Astrocyte of the hippocampus (primary cell): ENCODE measurements at regions not wholly inside any gene's neighbourhood (a gene's known extent, or its start where the extent isn't known, plus 50 kb on each side); places are given as distances from the start of the nearest gene placed in this dataset.
"Not testable (repeated sequence)": the region's sequence is repeated elsewhere in the genome, so short reads cannot be mapped to it uniquely, and the experiment has no call there.

Experiments used
- DNase-seq: peaks from one replicate; pipeline ENCODE4 v3.0.0; 2011; ENCODE audit warnings: low read depth, low spot score

DNA sequence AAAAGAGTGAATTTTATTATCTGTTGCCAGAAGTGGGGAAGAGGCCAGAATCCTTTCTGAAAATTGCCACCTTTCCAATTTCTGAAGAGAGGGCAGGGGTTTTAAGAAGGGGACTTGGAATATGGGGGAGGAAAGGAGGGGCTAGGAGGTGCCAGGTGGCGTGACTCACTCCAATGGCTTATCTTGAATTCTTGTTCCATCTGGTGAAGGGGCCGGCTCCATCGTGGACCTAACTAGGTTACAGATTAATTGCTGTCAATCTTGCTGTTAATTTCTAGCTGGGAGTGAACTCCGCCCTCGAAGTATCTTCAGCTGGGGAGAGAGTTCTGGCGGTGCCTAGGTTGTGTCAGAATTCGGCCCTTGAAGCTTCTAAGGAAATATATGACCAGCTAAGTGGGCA is 138.7 kb downstream of the YTHDC2 start:
- no peak for DNase-seq

GRCh38 chr5:113654828-113655227 is 141.3 kb downstream of the YTHDC2 start:
- no peak for DNase-seq

DNA sequence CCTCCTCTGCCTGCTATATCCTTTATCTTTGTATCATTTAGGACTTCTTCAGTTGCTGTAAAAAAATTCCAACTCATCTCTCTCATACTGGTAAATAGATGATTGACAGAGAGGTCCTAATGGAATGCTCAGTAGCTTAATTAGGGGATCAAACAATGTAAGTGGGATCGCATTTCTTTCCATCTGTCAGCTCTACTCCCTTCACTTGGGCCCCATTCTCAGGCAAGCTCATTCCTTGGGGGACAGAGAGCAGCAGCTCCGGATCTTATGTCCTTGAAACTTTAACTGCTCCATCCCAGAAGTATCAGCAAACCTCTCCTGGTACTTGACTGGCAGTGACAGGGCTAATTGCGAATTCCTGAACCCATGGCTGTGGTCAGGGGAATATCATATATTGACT is 146.7 kb downstream of the YTHDC2 start:
- peak; percentile 6 for DNase-seq

DNA sequence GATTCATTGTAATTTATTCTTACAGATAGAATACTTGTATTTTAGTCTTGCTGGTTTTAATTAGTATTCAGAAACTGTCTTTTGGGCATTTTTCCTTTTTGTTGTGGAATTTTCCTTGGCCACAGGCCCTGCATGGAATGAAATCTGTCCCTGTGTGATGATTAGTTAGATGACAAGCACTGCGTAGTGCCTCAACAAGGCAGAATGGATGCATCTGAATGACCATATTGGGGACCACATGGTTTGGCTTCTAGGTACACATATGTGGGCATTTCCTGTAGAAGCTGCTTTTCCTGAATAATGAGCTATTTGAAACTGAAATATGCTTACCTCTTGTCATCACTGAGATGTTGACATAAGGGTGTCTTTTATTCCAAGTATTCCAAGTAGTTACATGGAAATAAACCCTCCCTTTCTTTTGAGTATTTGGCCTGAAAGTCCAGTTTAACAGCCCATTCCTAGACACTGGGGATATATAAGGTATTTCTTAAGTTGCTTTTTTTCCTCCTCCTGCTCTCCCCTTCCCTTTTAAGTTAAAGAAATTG is 147.3 kb downstream of the YTHDC2 start:
- no peak for DNase-seq

GRCh38 chr5:113663879-113664541 is 150.5 kb downstream of the YTHDC2 start:
- DNase-seq: peak; percentile 22

DNA sequence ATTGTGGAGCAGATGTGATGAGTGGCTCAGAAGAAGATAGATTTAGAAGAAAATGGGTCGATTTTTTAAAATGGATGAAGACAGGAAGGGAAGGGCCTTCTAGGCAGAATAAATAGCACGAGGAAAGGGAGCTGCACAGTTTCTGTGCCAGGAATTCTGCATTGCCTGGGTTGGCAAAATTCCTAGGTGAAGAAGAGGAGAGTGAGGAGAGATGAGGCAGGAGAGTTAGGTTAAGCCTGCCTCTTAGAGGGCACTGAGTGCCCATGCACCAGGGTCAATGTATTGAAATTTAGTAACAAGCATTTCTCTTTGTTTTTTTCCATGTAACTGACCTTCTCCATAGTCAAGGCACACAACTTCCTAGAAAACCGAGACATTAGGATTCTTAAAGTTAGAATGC is 159.5 kb downstream of the YTHDC2 start:
- DNase-seq: no peak

DNA sequence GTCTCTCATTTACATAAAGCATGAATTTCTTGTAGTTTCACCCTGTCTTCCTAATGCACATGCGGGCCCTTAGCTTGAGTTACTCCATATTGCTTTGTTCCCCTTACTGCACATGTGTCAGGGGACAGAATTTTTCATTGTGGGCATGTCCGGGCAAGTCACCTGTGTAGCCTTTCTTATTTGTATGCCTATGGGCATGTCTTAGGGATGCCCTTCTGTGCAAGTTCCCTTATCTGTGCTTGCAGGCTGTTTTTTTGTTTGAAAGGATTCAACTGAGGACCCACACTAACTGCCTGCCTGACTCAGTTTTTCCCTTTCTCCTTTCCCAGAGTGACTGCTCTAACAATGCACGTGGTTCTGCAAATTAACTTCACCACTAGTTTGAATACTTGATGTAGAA is 161.7 kb downstream of the YTHDC2 start:
- no peak for DNase-seq

DNA sequence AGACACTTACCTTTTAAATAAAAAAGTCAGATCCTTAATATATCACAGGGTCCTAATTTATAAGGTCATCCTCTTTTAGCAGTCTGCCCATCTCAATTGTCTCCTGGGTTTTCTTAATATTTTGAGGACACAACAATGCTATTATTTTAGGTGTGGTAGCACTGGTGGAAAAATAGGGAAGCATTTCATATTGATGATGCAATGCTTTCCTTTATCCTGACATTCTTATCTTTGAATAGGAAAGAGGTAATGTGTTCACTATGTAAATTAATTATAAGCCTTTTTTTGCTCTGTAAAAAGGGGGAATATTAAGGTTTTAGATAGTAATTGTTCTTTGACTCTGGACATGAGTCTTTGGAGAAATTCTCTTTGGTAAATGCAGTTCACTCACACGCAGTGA is 164.7 kb downstream of the YTHDC2 start:
- DNase-seq: no peak

GRCh38 chr5:113678924-113679575 is 165.6 kb downstream of the YTHDC2 start:
- peak; percentile 71 for DNase-seq

DNA sequence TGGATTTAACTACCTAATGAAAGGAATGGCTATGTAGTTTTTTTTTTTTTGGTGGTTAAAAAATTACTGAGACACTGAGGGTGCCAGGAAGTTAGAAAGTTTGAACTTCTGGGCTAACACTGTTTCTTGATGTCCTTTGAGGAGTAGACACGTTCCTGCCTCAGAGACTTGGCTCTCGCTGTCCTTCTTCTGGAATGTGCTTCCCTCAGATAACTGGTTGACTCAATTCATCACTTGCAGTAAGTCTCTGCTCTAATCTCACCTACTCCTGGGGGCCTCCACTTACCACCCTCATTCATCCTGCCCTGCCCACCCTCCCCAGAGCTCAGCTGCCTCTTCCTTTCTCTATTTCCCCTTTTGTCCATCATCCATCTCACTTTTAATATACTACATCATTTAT is 167.0 kb downstream of the YTHDC2 start:
- no peak for DNase-seq

GRCh38 chr5:113682497-113683136 is 169.1 kb downstream of the YTHDC2 start:
- DNase-seq: peak; percentile 26

DNA sequence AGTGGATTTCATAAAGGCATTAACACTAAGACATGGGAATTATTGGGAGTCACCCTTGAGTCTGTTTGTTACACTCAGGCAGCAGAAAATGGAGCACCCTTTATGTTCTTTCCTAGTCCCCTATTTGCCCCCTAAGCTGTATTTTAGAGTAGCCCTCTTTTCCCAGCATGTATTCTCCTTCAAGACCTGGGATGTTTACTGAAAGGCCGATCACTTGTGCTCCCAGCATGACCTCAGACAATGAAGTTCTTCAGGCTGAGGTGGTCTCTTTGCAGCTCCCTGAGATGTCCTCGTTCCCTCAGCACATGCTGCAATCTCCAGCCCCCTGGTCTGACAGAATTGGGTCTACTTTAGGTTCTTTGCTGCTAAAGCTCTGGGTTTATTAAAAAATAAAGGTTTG is 169.7 kb downstream of the YTHDC2 start:
- no peak for DNase-seq

DNA sequence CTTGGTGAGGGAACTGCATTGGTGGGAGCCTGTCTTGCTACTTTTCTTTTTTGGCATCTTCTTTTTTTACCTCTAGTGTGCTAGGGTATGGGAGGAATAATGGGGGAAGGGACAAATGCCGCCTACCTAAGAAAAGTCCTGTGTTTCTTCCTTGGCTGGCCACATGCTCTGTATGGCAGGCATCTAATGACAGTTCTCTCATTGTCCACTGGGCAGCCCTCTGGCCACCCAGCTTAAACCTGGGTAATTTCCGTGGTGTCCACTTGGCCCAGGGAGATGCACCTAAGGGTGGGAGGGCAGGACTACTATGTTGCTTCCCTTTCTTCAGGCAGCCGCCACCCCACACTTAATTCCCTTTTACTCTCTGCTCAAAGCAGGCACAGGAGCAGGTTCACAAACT is 173.1 kb downstream of the YTHDC2 start:
- no peak for DNase-seq

GRCh38 chr5:113689647-113690046 is 176.2 kb downstream of the YTHDC2 start:
- no peak for DNase-seq

- no peak for DNase-seq
Observed at GRCh38 chr5:113692466-113692865, 179.0 kb downstream of the YTHDC2 start.

DNA sequence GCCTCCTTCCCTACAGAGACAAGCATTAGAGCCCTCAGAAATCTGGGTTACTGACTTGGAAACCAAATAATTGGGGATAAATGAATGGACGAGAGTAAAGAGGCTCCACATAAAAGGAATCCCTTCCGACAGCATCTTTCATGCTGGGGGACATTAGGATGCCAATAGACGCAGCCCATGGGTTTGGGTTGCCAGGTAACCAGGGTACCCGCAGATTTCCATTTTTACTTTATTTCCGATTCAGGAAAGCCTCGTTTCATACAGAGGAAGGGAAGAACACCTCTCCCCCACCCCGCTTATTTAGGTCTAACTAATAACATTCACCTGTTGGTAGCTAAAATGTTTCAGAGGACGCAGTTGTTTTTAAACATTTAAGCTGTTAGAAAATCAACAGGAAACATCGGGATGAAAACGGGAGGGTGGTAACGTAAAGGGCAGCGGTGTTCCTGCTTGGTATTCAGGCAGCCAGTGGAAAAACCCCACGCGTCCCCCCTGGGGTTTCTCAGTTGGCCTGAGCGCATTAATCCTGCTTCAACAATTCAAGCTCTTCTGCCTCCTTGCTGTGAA is 179.5 kb downstream of the YTHDC2 start:
- no peak for DNase-seq

DNA sequence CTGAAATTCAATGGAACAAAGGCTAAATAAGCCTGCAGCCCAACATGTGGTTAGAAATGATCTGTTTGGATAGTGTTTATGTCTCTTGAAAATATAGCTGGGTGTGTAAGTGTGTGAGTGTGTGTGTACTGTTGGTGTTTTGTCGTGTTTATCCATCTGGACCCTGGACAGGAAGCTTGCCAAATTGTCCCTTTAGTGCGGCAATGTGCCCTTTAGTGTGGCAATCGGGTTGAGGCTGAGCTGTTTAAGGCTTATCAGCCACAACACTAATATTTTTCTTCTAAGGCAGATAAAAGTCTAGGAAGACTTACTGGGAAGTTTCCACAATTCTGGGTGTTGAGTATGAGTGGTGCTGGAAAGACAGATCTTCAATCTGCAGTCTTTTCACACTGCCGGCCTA is 180.2 kb downstream of the YTHDC2 start:
- no peak for DNase-seq

DNA sequence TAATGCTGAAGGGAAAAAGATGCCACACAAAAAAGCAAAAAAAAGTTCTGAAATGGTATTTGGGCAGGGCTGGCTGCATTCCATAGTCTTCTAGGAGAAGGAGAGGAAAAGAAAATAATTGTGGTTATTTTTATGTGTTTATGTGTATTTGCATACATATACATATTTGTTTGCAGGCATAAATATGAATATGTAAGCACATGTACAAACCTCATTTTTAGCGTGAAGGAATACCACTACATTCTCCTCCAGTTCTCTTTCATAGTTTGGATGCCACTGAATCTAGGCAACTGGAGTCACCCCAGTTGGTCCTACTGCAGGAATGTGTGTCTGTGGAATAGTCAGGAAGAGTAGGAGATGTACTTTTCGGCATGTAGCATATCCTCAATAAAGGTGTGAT is 181.1 kb downstream of the YTHDC2 start:
- no peak for DNase-seq

DNA sequence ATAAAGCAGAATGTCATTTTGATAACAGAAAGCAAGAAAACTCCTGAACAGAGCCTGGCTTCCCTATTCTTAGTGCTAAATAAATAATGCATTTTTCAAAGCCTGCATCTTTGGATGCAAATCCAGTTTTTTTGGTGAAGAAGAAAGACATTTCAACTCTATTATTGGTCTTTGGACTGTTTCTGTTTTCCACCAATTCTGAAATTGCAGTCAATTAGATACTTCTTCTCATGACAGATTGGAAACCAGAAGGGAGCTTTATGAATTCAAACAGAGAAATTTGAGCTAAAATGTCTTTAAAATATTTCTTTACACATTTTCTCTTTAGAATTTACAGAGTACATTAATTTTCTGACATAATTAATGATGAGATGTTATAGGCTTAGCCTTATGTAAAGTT is 189.8 kb downstream of the YTHDC2 start:
- no peak for DNase-seq

DNA sequence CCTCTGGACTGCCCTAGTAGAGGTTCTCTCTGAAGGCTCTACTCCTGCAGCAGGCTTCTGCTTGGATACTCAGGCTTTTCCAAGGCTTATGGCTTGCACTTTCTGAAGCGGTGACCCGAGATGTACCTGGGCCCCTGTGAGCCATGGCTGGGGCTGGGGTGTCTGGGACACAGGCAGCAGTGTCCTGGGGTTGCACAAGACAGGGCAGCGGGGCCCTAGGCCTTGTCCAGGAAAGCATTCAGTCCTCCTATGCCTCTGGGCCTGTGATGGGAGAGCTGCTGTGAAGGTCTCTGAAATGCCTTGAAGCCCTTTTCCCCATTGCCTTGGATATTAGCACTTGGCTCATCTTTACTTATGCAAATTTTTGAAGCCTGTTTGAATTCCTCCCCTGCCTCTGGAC is 192.2 kb downstream of the YTHDC2 start:
- DNase-seq: no peak

GRCh38 chr5:113713051-113713450 is 199.6 kb downstream of the YTHDC2 start:
- no peak for DNase-seq

DNA sequence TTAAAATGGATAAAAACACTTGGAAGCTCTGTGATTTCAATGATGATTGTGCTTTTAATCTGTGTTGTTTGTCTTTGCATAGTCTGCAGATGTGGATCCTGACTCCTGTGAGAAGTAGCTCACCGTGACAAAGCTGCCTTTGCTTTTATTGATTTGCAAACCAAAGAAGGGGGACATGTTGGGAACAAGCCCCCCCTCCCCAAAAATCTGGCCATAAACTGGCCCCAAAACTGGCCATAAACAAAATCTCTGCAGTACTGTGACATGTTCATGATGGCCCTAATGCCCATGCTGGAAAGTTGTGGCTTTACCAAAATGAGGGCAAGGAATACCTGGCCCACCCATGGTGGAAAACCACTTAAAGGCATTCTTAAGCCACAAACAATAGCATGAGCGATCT is 202.4 kb downstream of the YTHDC2 start:
- DNase-seq: not testable (repeated sequence)

DNA sequence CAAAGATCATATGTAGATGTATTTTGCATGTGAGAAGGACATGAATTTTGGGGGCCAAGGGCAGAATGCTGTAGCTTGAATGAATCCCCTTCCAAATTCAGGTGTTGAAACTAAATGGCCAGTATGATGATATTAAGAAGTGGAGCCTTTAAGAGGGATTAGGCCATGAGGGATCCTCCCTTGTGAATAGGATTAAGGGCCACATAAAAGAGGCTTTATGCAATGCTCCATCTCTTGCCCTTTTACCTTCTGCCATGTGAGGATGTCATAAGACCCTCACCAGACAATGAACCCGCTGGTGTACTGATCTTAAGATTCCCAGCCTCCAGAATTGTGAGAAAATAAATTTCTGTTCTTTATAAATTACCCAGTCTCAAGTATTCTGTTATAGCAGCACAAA is 206.1 kb downstream of the YTHDC2 start:
- DNase-seq: no peak
